Kidney (tissue), 13 donors: ENCODE measurements at regions not wholly inside any gene's neighbourhood (a gene's known extent, or its start where the extent isn't known, plus 50 kb on each side); places are given as distances from the start of the nearest gene placed in this dataset.

Source experiments
- DNase-seq, 5 donors: peaks; one replicate each; pipeline ENCODE4 v3.0.0-alpha.2; 2013 to 2020
- FAIRE-seq: peaks from 2 replicates; lab custom pipeline; 2012; peaks lifted over from hg19 to GRCh38; lab: Jason Lieb, UNC
- H3K27ac ChIP-seq, 2 donors: one replicate each; pipeline ENCODE4 v1.7.0; 2013; ENCODE audit warnings: low read depth in 2 of 2, low read length in 2 of 2, inconsistent platforms in 1 of 2
- H3K27me3 ChIP-seq: one replicate; pipeline ENCODE4 v1.7.1; 2013; ENCODE audit warnings: low read length, inconsistent platforms; ENCODE audit not compliant: control insufficient read depth, insufficient read depth
- H3K36me3 ChIP-seq, 3 donors: one replicate each; pipeline versions ENCODE4 v1.7.0 to v1.7.1; 2013; ENCODE audit warnings: low read length in 3 of 3, control low read depth in 1 of 3, inconsistent platforms in 1 of 3; ENCODE audit not compliant: insufficient read depth in 3 of 3, control insufficient read depth in 2 of 3
- H3K4me1 ChIP-seq, 3 donors: one replicate each; pipeline versions ENCODE4 v1.7.0 to v1.7.1; 2013; ENCODE audit warnings: low read length in 3 of 3, inconsistent platforms in 1 of 3, low read depth in 1 of 3; ENCODE audit not compliant: control insufficient read depth in 2 of 3, insufficient read depth in 2 of 3
- H3K4me3 ChIP-seq, 3 donors: one replicate each; pipeline versions ENCODE4 v1.7.0 to v1.8.1; 2013; ENCODE audit warnings: low read length in 3 of 3, control low read depth in 1 of 3, inconsistent platforms in 1 of 3
- H3K9ac ChIP-seq, 3 donors: one replicate each; pipeline versions ENCODE4 v1.7.0 to v1.7.1; 2013; ENCODE audit warnings: low read length in 3 of 3, control low read depth in 1 of 3, inconsistent platforms in 1 of 3
- H3K9me3 ChIP-seq, 3 donors: one replicate each; pipeline versions ENCODE4 v1.7.0 to v1.7.1; 2013; ENCODE audit warnings: low read length in 3 of 3, control low read depth in 1 of 3, inconsistent platforms in 1 of 3; ENCODE audit not compliant: control insufficient read depth in 2 of 3, insufficient read depth in 1 of 3
- CTCF ChIP-seq: IDR thresholded peaks from 3 replicates; pipeline ENCODE4 v1.5.1; 2012; ENCODE audit warnings: mild to moderate bottlenecking, moderate library complexity, borderline replicate concordance; ENCODE audit not compliant: insufficient read depth; ENCODE audit errors: extremely low read depth
- intact Hi-C: fragments of 100-400 bp; cut with DNase I; formaldehyde crosslinking; loops from one replicate; pipeline ENCODE4 v1.11.1; 2022
- donor health status: control.
- donor health status: control.
- donor health status: control.
- donor health status: control.
- donor health status: control.
- donor health status: DM: yes; HTN: yes; CAD: no.
- donor health status: Normal renal cell carcinoma (clear cell type).

DNA sequence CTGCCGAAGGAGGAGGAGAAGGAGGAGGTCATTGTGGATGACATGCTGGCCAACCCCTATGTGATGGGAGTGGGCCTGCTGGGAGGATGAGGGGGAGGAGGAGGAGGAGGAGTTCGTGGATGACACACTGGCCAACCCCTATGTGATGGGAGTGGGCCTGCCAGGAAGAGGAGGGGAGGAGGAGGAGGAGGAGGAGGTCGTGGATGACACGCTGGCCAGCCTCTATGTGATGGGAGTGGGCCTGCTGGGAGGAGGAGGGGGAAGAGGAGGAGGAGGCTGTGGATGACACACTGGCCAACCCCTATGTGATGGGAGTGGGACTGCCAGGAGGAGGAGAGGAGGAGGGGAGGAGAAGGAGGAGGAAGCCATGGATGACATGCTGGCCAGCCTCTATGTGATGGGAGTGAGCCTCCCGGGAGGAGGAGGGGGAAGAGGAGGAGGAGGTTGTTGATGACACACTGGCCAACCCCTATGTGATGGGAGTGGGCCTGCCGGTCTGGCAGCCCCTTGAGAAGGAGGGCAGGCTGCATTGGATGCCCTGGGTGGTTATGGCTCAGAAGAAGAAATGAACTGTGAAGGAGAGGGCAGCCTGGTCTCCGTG is 55.7 kb upstream of the WNT7A start:
- FAIRE-seq = no peak
- DNase-seq = no peak

GRCh38 chr3:13934813-13935212 is 54.9 kb upstream of the WNT7A start:
- no peak for FAIRE-seq
- H3K9me3 ChIP-seq = peaks cover 0 to 6% (median 0%) of the 10 kb centered on the region in 3 donors
- intact Hi-C loops = no loop called here
- no peak for DNase-seq
- H3K9ac ChIP-seq = no peak overlapping the region
- no peak overlapping the region for H3K4me3 ChIP-seq
- no peak for TF ChIP-seq CTCF
- no peaks in the 10 kb centered on the region for H3K27me3 ChIP-seq
- no peaks in the 10 kb centered on the region for H3K36me3 ChIP-seq
- no peak overlapping the region for H3K27ac ChIP-seq
- no peaks in the 10 kb centered on the region for H3K4me1 ChIP-seq

More for the DNA sequence above, 55.7 kb upstream of the WNT7A start:
- Histone ChIP-seq H3K4me3 (no peak overlapping the region), H3K9me3 (peaks cover 0 to 6% (median 0%) of the 10 kb centered on the region in 3 donors), H3K4me1 (no peaks in the 10 kb centered on the region), H3K27ac (no peak overlapping the region), H3K27me3 (no peaks in the 10 kb centered on the region), H3K9ac (no peak overlapping the region), H3K36me3 (no peaks in the 10 kb centered on the region)
- intact Hi-C loops = no loop called here
- TF ChIP-seq CTCF = no peak

DNA sequence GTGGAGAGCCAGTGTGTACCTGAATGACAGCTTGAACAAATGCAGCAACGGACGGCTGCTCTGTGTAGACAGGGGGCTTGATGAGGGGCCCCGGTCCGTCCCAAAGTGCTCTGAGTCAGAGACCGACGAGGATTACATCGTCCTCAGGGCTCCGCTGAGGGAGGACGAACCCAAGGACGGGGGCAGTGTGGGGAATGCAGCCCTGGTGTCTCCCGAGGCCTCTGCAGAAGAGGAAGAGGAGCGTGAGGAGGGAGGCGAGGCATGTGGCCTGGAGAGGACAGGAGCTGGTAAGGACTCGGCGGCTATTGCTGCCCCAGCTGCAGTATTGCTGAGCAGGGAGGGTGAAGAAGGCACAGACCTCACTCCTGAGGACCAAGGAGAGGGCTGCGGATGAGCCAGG is 54.4 kb upstream of the WNT7A start:
- TF ChIP-seq CTCF = no peak
- no peaks in the 10 kb centered on the region for H3K36me3 ChIP-seq
- H3K27ac ChIP-seq = no peak overlapping the region
- no peaks in the 10 kb centered on the region for H3K27me3 ChIP-seq
- no peaks in the 10 kb centered on the region for H3K4me1 ChIP-seq
- no peak overlapping the region for H3K4me3 ChIP-seq
- no peak overlapping the region for H3K9ac ChIP-seq
- FAIRE-seq (no peak), DNase-seq (no peak)
- intact Hi-C loops = no loop called here
- H3K9me3 ChIP-seq = peaks cover 0 to 6% (median 0%) of the 10 kb centered on the region in 3 donors
